Mesenchymal stem cell (in vitro differentiated cells and primary cell): ENCODE measurements at regions not wholly inside any gene's neighbourhood (a gene's known extent, or its start where the extent isn't known, plus 50 kb on each side); places are given as distances from the start of the nearest gene placed in this dataset.

Experiments
- DNase-seq: peaks from one replicate; pipeline ENCODE4 v3.0.0-alpha.2; 2013
- H2AFZ ChIP-seq: one replicate; pipeline ENCODE4 v1.6.1; 2013; ENCODE audit warnings: low read depth, mild to moderate bottlenecking, control low read depth, inconsistent platforms, low read length, moderate library complexity
- H2AK5ac ChIP-seq: 2 replicates; pipeline ENCODE4 v1.6.1; 2013; ENCODE audit warnings: low read length, moderate library complexity, mild to moderate bottlenecking, inconsistent platforms; ENCODE audit not compliant: severe bottlenecking
- H2BK120ac ChIP-seq: one replicate; pipeline ENCODE4 v1.6.1; 2013; ENCODE audit warnings: low read depth, mild to moderate bottlenecking, inconsistent platforms, low read length, moderate library complexity
- H2BK12ac ChIP-seq, 2 experiments: one replicate each; pipeline ENCODE4 v1.6.1; 2013; ENCODE audit warnings: inconsistent platforms in 2 of 2, low read length in 2 of 2, mild to moderate bottlenecking in 2 of 2, moderate library complexity in 2 of 2, control low read depth in 1 of 2
- H2BK15ac ChIP-seq: one replicate; pipeline ENCODE4 v1.6.1; 2013; ENCODE audit warnings: mild to moderate bottlenecking, low read depth, inconsistent platforms; ENCODE audit not compliant: poor library complexity, severe bottlenecking
- H2BK5ac ChIP-seq: 2 replicates; pipeline ENCODE4 v1.6.1; 2013; ENCODE audit warnings: low read depth, mild to moderate bottlenecking, low read length, control low read depth, inconsistent platforms; ENCODE audit not compliant: poor library complexity, severe bottlenecking
- H3K14ac ChIP-seq, 2 experiments: one replicate each; pipeline ENCODE4 v1.6.1; 2013; ENCODE audit warnings: inconsistent platforms in 2 of 2, low read length in 2 of 2, control low read depth in 1 of 2, mild to moderate bottlenecking in 1 of 2, moderate library complexity in 1 of 2
- H3K18ac ChIP-seq, 2 experiments: one replicate each; pipeline ENCODE4 v1.6.1; 2013; ENCODE audit warnings: inconsistent platforms in 2 of 2, low read length in 2 of 2, control low read depth in 1 of 2, low read depth in 1 of 2, mild to moderate bottlenecking in 1 of 2
- H3K23ac ChIP-seq, 2 experiments: one replicate each; pipeline ENCODE4 v1.6.1; 2013; ENCODE audit warnings: inconsistent platforms in 2 of 2, low read length in 2 of 2, mild to moderate bottlenecking in 2 of 2, moderate library complexity in 2 of 2, control low read depth in 1 of 2
- H3K27ac ChIP-seq: 2 replicates; pipeline ENCODE4 v1.5.1; 2013; ENCODE audit warnings: mild to moderate bottlenecking, moderate library complexity, low read length, control low read depth, inconsistent platforms; ENCODE audit not compliant: poor library complexity, severe bottlenecking
- H3K27me3 ChIP-seq, 2 experiments: 2 replicates each; pipeline versions ENCODE4 v1.6.1 to v1.7.0; 2013; ENCODE audit warnings: low read length in 2 of 2, mild to moderate bottlenecking in 2 of 2, moderate library complexity in 2 of 2, control low read depth in 1 of 2, inconsistent platforms in 1 of 2; ENCODE audit not compliant: control insufficient read depth in 1 of 2, insufficient read depth in 1 of 2
- H3K36me3 ChIP-seq, 2 experiments: 2 replicates each; pipeline versions ENCODE4 v1.6.1 to v1.7.0; 2013; ENCODE audit warnings: low read length in 2 of 2, control low read depth in 1 of 2, inconsistent platforms in 1 of 2, low read depth in 1 of 2, mild to moderate bottlenecking in 1 of 2; ENCODE audit not compliant: insufficient read depth in 2 of 2, control insufficient read depth in 1 of 2
- H3K4ac ChIP-seq, 2 experiments: one replicate each; pipeline ENCODE4 v1.6.1; 2013; ENCODE audit warnings: inconsistent platforms in 2 of 2, low read length in 2 of 2, mild to moderate bottlenecking in 2 of 2, moderate library complexity in 2 of 2, control low read depth in 1 of 2, low read depth in 1 of 2
- H3K4me1 ChIP-seq: 2 replicates; pipeline ENCODE4 v1.6.1; 2013; ENCODE audit warnings: low read depth, low read length, control low read depth; ENCODE audit not compliant: control insufficient read depth, insufficient read depth
- H3K4me2 ChIP-seq: 2 replicates; pipeline ENCODE4 v1.6.1; 2013; ENCODE audit warnings: low read length, mild to moderate bottlenecking, inconsistent platforms; ENCODE audit not compliant: poor library complexity, severe bottlenecking
- H3K4me3 ChIP-seq, 2 experiments: 2 replicates each; pipeline versions ENCODE4 v1.5.1 to v1.7.0; 2013; ENCODE audit warnings: low read length in 2 of 2, mild to moderate bottlenecking in 2 of 2, control low read depth in 1 of 2, low read depth in 1 of 2; ENCODE audit not compliant: insufficient read depth in 1 of 2
- H3K79me1 ChIP-seq: replicated peaks from 2 replicates; pipeline ENCODE4 v1.6.1; 2013; ENCODE audit warnings: mild to moderate bottlenecking, control low read depth, low read length, inconsistent platforms; ENCODE audit not compliant: poor library complexity, severe bottlenecking
- H3K9ac ChIP-seq: 2 replicates; pipeline ENCODE4 v1.7.0; 2013; ENCODE audit warnings: mild to moderate bottlenecking, low read length, moderate library complexity
- H3K9me3 ChIP-seq: 2 replicates; pipeline ENCODE4 v1.7.0; 2013; ENCODE audit warnings: mild to moderate bottlenecking, low read length; ENCODE audit not compliant: control insufficient read depth
- H4K8ac ChIP-seq: one replicate; pipeline ENCODE4 v1.6.1; 2013; ENCODE audit warnings: inconsistent platforms, mild to moderate bottlenecking, low read length, moderate library complexity
- H4K91ac ChIP-seq: one replicate; pipeline ENCODE4 v1.6.1; 2013; ENCODE audit warnings: mild to moderate bottlenecking, low read length, inconsistent platforms
- WGBS: methylation state at CpG from one replicate; pipeline ENCODE4 v1.1.7; 2013; ENCODE audit warnings: mixed read lengths; 5-methylcytosine and 5-hydroxymethylcytosine counted together

DNA sequence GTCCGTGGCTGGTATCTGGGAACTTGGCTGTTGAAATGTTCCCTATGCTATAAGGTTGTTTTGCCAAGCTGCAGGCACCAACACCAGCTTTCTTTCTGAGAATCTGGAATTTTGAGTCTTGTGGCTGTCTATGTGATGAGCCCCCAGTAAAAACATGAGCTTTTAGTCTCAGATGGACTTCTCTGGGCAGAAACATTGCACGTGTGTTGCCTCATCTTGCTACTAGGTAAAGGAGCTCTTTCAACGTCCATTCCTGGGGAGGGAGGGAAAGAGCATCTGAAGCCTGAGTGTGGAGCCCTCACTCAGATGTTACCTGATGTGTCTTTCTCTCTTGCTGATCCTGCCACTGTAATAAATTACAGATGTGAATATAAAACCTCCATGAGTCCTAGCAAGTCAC, 183.8 kb upstream of the LHX5 start:
- Histone ChIP-seq H4K8ac (no peak overlapping the region), H4K91ac (no peak overlapping the region), H3K4me1 (no peaks in the 10 kb centered on the region), H3K14ac (no peak overlapping the region), H3K18ac (no peak overlapping the region), H3K36me3 (no peaks in the 10 kb centered on the region), H3K4me2 (no peak overlapping the region), H3K27me3 (no peaks in the 10 kb centered on the region), H3K27ac (no peak overlapping the region), H3K79me1 (no peaks in the 10 kb centered on the region), H2BK5ac (no peak overlapping the region), H3K9ac (no peak overlapping the region), H3K23ac (no peak overlapping the region), H3K9me3 (peaks cover 11% of the 10 kb centered on the region), H2BK120ac (no peak overlapping the region), H3K4me3 (no peak overlapping the region), H2AK5ac (no peak overlapping the region), H2BK15ac (no peak overlapping the region), H3K4ac (no peak overlapping the region), H2AFZ (no peak overlapping the region), H2BK12ac (no peak overlapping the region)
- WGBS, result 71% methylated on average over 3 of the region's 3 CpGs
- no peak for DNase-seq

DNA sequence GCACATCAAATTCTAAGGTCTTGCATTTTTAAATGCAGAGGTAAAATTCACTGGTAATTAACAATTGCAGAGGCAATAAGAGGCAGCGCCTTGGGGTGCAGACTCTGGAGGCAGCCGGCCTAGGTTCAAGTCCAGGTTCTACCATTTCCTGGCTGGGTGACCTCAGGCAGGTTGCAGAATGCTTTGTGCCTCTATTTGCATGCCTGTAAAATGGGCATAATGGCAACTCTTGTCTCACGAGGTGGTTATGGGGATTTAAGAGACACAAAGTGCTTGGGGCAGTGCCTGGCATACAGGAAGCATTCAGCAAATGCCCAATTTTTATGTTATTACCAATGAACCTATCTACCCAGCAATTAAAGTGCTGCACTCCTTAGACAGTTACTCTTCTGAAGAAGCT, 180.0 kb upstream of the LHX5 start:
- Histone ChIP-seq H3K4ac (no peak overlapping the region), H4K91ac (no peak overlapping the region), H2BK5ac (no peak overlapping the region), H4K8ac (no peak overlapping the region), H3K4me1 (no peaks in the 10 kb centered on the region), H3K4me3 (no peak overlapping the region), H3K18ac (no peak overlapping the region), H3K36me3 (no peaks in the 10 kb centered on the region), H2BK120ac (no peak overlapping the region), H2BK12ac (no peak overlapping the region), H2BK15ac (no peak overlapping the region), H2AK5ac (no peak overlapping the region), H3K4me2 (no peak overlapping the region), H3K79me1 (no peaks in the 10 kb centered on the region), H3K14ac (no peak overlapping the region), H3K27me3 (peaks cover 0 to 8% of the 10 kb centered on the region in 2 experiments), H3K9me3 (peaks cover 11% of the 10 kb centered on the region), H3K9ac (no peak overlapping the region), H2AFZ (no peak overlapping the region), H3K23ac (no peak overlapping the region), H3K27ac (no peak overlapping the region)
- 89% methylated on average over 3 of the region's 3 CpGs for WGBS
- no peak for DNase-seq

DNA sequence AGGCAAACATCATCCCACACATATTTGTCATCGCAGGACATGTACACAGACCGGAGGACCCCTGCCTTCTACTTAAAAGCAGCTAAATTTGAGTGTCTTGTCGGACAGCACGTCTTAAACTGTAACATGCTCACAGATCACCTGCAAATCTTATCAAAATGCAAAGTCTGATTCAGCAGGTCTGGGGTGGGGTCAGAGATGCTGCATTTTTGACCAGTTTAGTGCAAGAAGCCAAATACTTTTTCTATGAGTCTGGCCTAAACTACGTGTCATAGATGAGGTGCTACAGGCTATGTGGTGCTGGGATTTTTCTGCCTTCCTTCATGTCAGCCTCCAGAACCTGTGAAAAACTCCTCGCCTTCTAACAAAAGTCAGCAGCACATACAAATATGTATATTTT, 178.8 kb upstream of the LHX5 start:
- Histone ChIP-seq H3K4me1 (no peaks in the 10 kb centered on the region), H4K8ac (no peak overlapping the region), H3K4me2 (no peak overlapping the region), H4K91ac (no peak overlapping the region), H3K4ac (no peak overlapping the region), H3K18ac (no peak overlapping the region), H3K9me3 (peaks cover 10% of the 10 kb centered on the region), H2AFZ (no peak overlapping the region), H3K27me3 (peaks cover 0 to 17% of the 10 kb centered on the region in 2 experiments), H2BK5ac (no peak overlapping the region), H3K4me3 (no peak overlapping the region), H2BK12ac (no peak overlapping the region), H2AK5ac (no peak overlapping the region), H3K36me3 (no peaks in the 10 kb centered on the region), H3K9ac (no peak overlapping the region), H3K23ac (no peak overlapping the region), H3K79me1 (no peaks in the 10 kb centered on the region), H2BK15ac (no peak overlapping the region), H3K14ac (no peak overlapping the region), H3K27ac (no peak overlapping the region), H2BK120ac (no peak overlapping the region)
- WGBS, result 79% methylated on average over 5 of the region's 6 CpGs
- no peak for DNase-seq

DNA sequence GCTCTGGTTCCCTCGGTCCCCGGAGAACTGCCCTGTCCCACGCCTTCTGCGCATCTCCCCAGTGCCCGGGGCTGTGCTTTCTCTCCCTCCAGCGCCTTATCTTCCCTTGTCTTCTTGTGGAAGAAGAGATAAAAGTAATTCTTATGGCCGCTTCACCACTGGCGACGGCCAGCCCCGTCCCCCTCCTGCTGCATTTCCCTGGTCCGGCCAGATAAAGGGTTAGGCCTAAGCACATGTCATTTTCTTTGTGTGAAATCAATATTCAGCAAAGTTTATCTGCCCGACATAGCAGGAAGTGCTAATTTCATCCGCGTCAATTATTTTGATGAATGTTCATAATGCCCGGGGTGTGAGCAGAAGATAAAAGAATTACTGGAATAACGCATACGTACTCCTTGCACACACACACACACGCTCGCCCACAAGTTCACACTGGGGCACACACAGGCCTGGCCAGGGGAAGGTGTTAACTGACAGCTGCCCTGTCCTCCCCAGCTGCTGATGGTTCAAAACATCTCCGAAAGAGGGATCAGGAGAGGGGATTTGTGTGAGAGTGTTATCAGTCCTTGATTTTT, 177.7 kb upstream of the LHX5 start:
- no peaks in the 10 kb centered on the region for H3K4me1 ChIP-seq
- no peak for DNase-seq
- WGBS, result 76% methylated on average over 20 of the region's 20 CpGs

More for the DNA sequence above, 177.7 kb upstream of the LHX5 start:
- Histone ChIP-seq H4K8ac (no peak overlapping the region), H2BK5ac (no peak overlapping the region), H3K27me3 (peaks cover 0 to 25% of the 10 kb centered on the region in 2 experiments), H3K4me3 (no peak overlapping the region), H4K91ac (no peak overlapping the region), H2BK120ac (no peak overlapping the region), H3K9me3 (peaks cover 3% of the 10 kb centered on the region), H3K9ac (no peak overlapping the region), H3K27ac (no peak overlapping the region), H2BK12ac (no peak overlapping the region), H3K18ac (no peak overlapping the region), H3K14ac (no peak overlapping the region), H3K4ac (no peak overlapping the region), H2AFZ (no peak overlapping the region), H3K36me3 (no peaks in the 10 kb centered on the region), H2AK5ac (no peak overlapping the region), H3K4me2 (no peak overlapping the region), H3K79me1 (no peaks in the 10 kb centered on the region), H2BK15ac (no peak overlapping the region), H3K23ac (no peak overlapping the region)
